Activated CD8-positive, alpha-beta memory T cell treated with anti-CD3 and anti-CD28 coated beads, Interleukin-2, amount 50 U/mL, for 48 hours (primary cell): ENCODE measurements at regions not wholly inside any gene's neighbourhood (a gene's known extent, or its start where the extent isn't known, plus 50 kb on each side); places are given as distances from the start of the nearest gene placed in this dataset.

Experiments
- DNase-seq: peaks from one replicate; pipeline ENCODE4 v3.0.0-alpha.2; 2020

- DNase-seq = no peak
Observed at GRCh38 chr9:1269533-1270315, 219.6 kb downstream of the DMRT2 start.

GRCh38 chr9:1271367-1271766 is 221.2 kb downstream of the DMRT2 start:
- no peak for DNase-seq

- no peak for DNase-seq
Observed at GRCh38 chr9:1271786-1272185, 221.6 kb downstream of the DMRT2 start.

- no peak for DNase-seq
Observed at GRCh38 chr9:1272488-1272887, 222.3 kb downstream of the DMRT2 start.

- DNase-seq = no peak
Observed at GRCh38 chr9:1273859-1274258, 223.7 kb downstream of the DMRT2 start.

GRCh38 chr9:1274334-1274733 is 224.2 kb downstream of the DMRT2 start:
- no peak for DNase-seq

GRCh38 chr9:1276474-1276873 is 226.3 kb downstream of the DMRT2 start:
- DNase-seq = no peak

GRCh38 chr9:1284727-1285126 is 234.6 kb downstream of the DMRT2 start:
- DNase-seq = no peak

- no peak for DNase-seq
Observed at GRCh38 chr9:1285526-1285925, 235.4 kb downstream of the DMRT2 start.

- DNase-seq = no peak
Observed at GRCh38 chr9:1292384-1292783, 242.2 kb downstream of the DMRT2 start.

- no peak for DNase-seq
Observed at GRCh38 chr9:1294641-1295258, 244.6 kb downstream of the DMRT2 start.

GRCh38 chr9:1296331-1296730 is 246.2 kb downstream of the DMRT2 start:
- no peak for DNase-seq

GRCh38 chr9:1298046-1298445 is 247.9 kb downstream of the DMRT2 start:
- DNase-seq = no peak

- no peak for DNase-seq
Observed at GRCh38 chr9:1300941-1301340, 250.8 kb downstream of the DMRT2 start.

GRCh38 chr9:1303932-1304331 is 253.8 kb downstream of the DMRT2 start:
- DNase-seq = no peak

GRCh38 chr9:1311462-1312042 is 261.4 kb downstream of the DMRT2 start:
- DNase-seq = no peak

GRCh38 chr9:1319436-1319835 is 269.3 kb downstream of the DMRT2 start:
- DNase-seq = no peak

GRCh38 chr9:1320051-1320557 is 269.9 kb downstream of the DMRT2 start:
- DNase-seq = no peak

GRCh38 chr9:1320607-1321195 is 270.5 kb downstream of the DMRT2 start:
- no peak for DNase-seq

- no peak for DNase-seq
Observed at GRCh38 chr9:1327467-1327866, 277.3 kb downstream of the DMRT2 start.

- DNase-seq = no peak
Observed at GRCh38 chr9:1328341-1328740, 278.2 kb downstream of the DMRT2 start.

GRCh38 chr9:1331546-1332038 is 281.4 kb downstream of the DMRT2 start:
- no peak for DNase-seq

- DNase-seq = no peak
Observed at GRCh38 chr9:1332156-1332555, 282.0 kb downstream of the DMRT2 start.

- DNase-seq = no peak
Observed at GRCh38 chr9:1335174-1335573, 285.0 kb downstream of the DMRT2 start.
